ENCODE measurements at regions not wholly inside any gene's neighbourhood (a gene's known extent, or its start where the extent isn't known, plus 50 kb on each side); places are given as distances from the start of the nearest gene placed in this dataset.
"Not testable (repeated sequence)": the region's sequence is repeated elsewhere in the genome, so short reads cannot be mapped to it uniquely, and the experiment has no call there.

GRCh38 chr20:52054123-52054522 lies 137.5 kb downstream of the ZFP64 start:
- no peaks in the 10 kb centered on the region for H3K36me3 ChIP-seq
- H3K27me3 ChIP-seq = no peaks in the 10 kb centered on the region
- no peaks in the 10 kb centered on the region for H3K4me1 ChIP-seq
- no peak for TF ChIP-seq POLR2AphosphoS5 (IDR thresholded peaks at IDR 0.05)
- TF ChIP-seq POLR2A (IDR thresholded peaks at IDR 0.05) = no peak
- no peak for TF ChIP-seq CTCF (IDR thresholded peaks at IDR 0.05)
- intact Hi-C loops (cut with DNase I; ENCODE audit: low total_unique reads) = no loop called here
- peaks cover 18 to 20% of the 10 kb centered on the region in 2 donors for H3K9me3 ChIP-seq
- DNase-seq (ENCODE audit: low spot score in 2 of 2) = no peak
- H3K4me3 ChIP-seq = no peak overlapping the region
- no peak overlapping the region for H3K27ac ChIP-seq

- Histone ChIP-seq H3K36me3 (no peaks in the 10 kb centered on the region), H3K27ac (no peak overlapping the region), H3K9me3 (no peaks in the 10 kb centered on the region), H3K27me3 (no peaks in the 10 kb centered on the region), H3K4me1 (no peaks in the 10 kb centered on the region), H3K4me3 (no peak overlapping the region)
- DNase-seq (ENCODE audit: low spot score in 2 of 2) = no peak
- intact Hi-C loops (cut with DNase I; ENCODE audit: low total_unique reads) = no loop called here
- TF ChIP-seq POLR2A (IDR thresholded peaks at IDR 0.05) (no peak), CTCF (IDR thresholded peaks at IDR 0.05) (no peak), POLR2AphosphoS5 (IDR thresholded peaks at IDR 0.05) (no peak)
Observed at GRCh38 chr20:52049001-52049731, 142.4 kb downstream of the ZFP64 start.

- no peak overlapping the region for H3K27ac ChIP-seq
- DNase-seq (ENCODE audit: low spot score in 2 of 2) = no peak
- no peaks in the 10 kb centered on the region for H3K27me3 ChIP-seq
- no peak overlapping the region for H3K4me3 ChIP-seq
- no peaks in the 10 kb centered on the region for H3K4me1 ChIP-seq
- intact Hi-C loops (cut with DNase I; ENCODE audit: low total_unique reads) = no loop called here
- TF ChIP-seq POLR2AphosphoS5 (IDR thresholded peaks at IDR 0.05) = no peak
- no peak for TF ChIP-seq CTCF (IDR thresholded peaks at IDR 0.05)
- no peaks in the 10 kb centered on the region for H3K36me3 ChIP-seq
- no peaks in the 10 kb centered on the region for H3K9me3 ChIP-seq
Observed at GRCh38 chr20:52047811-52048764, 143.5 kb downstream of the ZFP64 start.

- H3K4me3 ChIP-seq = no peak overlapping the region
- TF ChIP-seq CTCF (IDR thresholded peaks at IDR 0.05) (no peak), POLR2A (IDR thresholded peaks at IDR 0.05) (no peak), POLR2AphosphoS5 (IDR thresholded peaks at IDR 0.05) (no peak)
- H3K27ac ChIP-seq = no peak overlapping the region
- intact Hi-C loops (cut with DNase I; ENCODE audit: low total_unique reads) = no loop called here
- H3K9me3 ChIP-seq = no peaks in the 10 kb centered on the region
- H3K4me1 ChIP-seq = no peaks in the 10 kb centered on the region
- H3K27me3 ChIP-seq = no peaks in the 10 kb centered on the region
- no peak for DNase-seq (ENCODE audit: low spot score in 2 of 2)
- no peaks in the 10 kb centered on the region for H3K36me3 ChIP-seq
Observed at GRCh38 chr20:52041966-52042365, 149.6 kb downstream of the ZFP64 start.

- Histone ChIP-seq H3K27me3 (no peaks in the 10 kb centered on the region), H3K4me3 (no peak overlapping the region), H3K36me3 (no peaks in the 10 kb centered on the region), H3K9me3 (no peaks in the 10 kb centered on the region), H3K4me1 (no peaks in the 10 kb centered on the region), H3K27ac (no peak overlapping the region)
- no peak for DNase-seq (ENCODE audit: low spot score in 2 of 2)
- no peak for TF ChIP-seq POLR2A (IDR thresholded peaks at IDR 0.05)
- TF ChIP-seq POLR2AphosphoS5 (IDR thresholded peaks at IDR 0.05) = no peak
- no peak for TF ChIP-seq CTCF (IDR thresholded peaks at IDR 0.05)
- intact Hi-C loops (cut with DNase I; ENCODE audit: low total_unique reads) = no loop called here
Observed at GRCh38 chr20:52039790-52040189, 151.8 kb downstream of the ZFP64 start.

- H3K9me3 ChIP-seq; H3K4me1 ChIP-seq; H3K27ac ChIP-seq; intact Hi-C loops (cut with DNase I; ENCODE audit: low total_unique reads); DNase-seq (ENCODE audit: low spot score in 2 of 2); H3K4me3 ChIP-seq; H3K27me3 ChIP-seq; H3K36me3 ChIP-seq: not testable (repeated sequence)
Observed at GRCh38 chr20:52038632-52039031, 152.9 kb downstream of the ZFP64 start.
